Osteoblast (primary cell): ENCODE measurements at regions not wholly inside any gene's neighbourhood (a gene's known extent, or its start where the extent isn't known, plus 50 kb on each side); places are given as distances from the start of the nearest gene placed in this dataset.
A peak's percentile ranks its signal among the peaks of the same experiment; 100 is the strongest.

Source experiments
- DNase-seq: peaks from one replicate; pipeline ENCODE4 v3.0.0; 2011; ENCODE audit warnings: low spot score, mixed read lengths; ENCODE audit not compliant: insufficient read length; ENCODE audit errors: missing footprints
- H2AFZ ChIP-seq: 2 replicates; pipeline ENCODE4 v1.6.0; 2011; ENCODE audit warnings: mild to moderate bottlenecking, low read length
- H3K27ac ChIP-seq: 2 replicates; pipeline ENCODE4 v1.5.1; 2011; ENCODE audit warnings: mild to moderate bottlenecking, low read depth, low read length, moderate library complexity
- H3K27me3 ChIP-seq: 2 replicates; pipeline ENCODE4 v1.6.0; 2012; ENCODE audit warnings: mild to moderate bottlenecking, control low read depth, inconsistent platforms, low read length, moderate library complexity; ENCODE audit not compliant: insufficient read depth
- H3K36me3 ChIP-seq: 2 replicates; pipeline ENCODE4 v1.5.1; 2011; ENCODE audit warnings: mild to moderate bottlenecking, low read length, control low read depth, moderate library complexity; ENCODE audit not compliant: insufficient read depth
- H3K4me1 ChIP-seq: 2 replicates; pipeline ENCODE4 v1.5.1; 2011; ENCODE audit warnings: mild to moderate bottlenecking, low read length, control low read depth, moderate library complexity; ENCODE audit not compliant: insufficient read depth
- H3K4me2 ChIP-seq: 2 replicates; pipeline ENCODE4 v1.6.0; 2011; ENCODE audit warnings: mild to moderate bottlenecking, low read length; ENCODE audit not compliant: insufficient read depth
- H3K4me3 ChIP-seq: fragments of 200-600 bp; sonication (generic); 3 replicates; pipeline ENCODE4 v1.5.1; 2012; ENCODE audit warnings: mild to moderate bottlenecking, low read length, inconsistent platforms; ENCODE audit not compliant: insufficient read depth
- H3K79me2 ChIP-seq: 2 replicates; pipeline ENCODE4 v1.6.0; 2012; ENCODE audit warnings: mild to moderate bottlenecking, low read length, control low read depth, inconsistent platforms; ENCODE audit not compliant: insufficient read depth
- H3K9me3 ChIP-seq: 2 replicates; pipeline ENCODE4 v1.5.1; 2011; ENCODE audit warnings: low read depth, low read length, control low read depth
- H4K20me1 ChIP-seq: 2 replicates; pipeline ENCODE4 v1.6.0; 2012; ENCODE audit warnings: mild to moderate bottlenecking, low read length, control low read depth; ENCODE audit not compliant: insufficient read depth
- CTCF ChIP-seq: IDR thresholded peaks from 2 replicates; pipeline ENCODE4 v1.5.1; 2011; ENCODE audit warnings: mild to moderate bottlenecking, low read depth, low read length, moderate library complexity; ENCODE audit errors: extremely low read depth

GRCh38 chr2:18171191-18172139 lies 293.0 kb downstream of the KCNS3 start:
- no peaks in the 10 kb centered on the region for H3K9me3 ChIP-seq
- no peak overlapping the region for H3K4me3 ChIP-seq
- no peak for TF ChIP-seq CTCF
- H3K36me3 ChIP-seq = no peaks in the 10 kb centered on the region
- H3K27me3 ChIP-seq = peaks cover 7% of the 10 kb centered on the region
- DNase-seq = no peak
- no peak overlapping the region for H2AFZ ChIP-seq
- H3K79me2 ChIP-seq = no peaks in the 10 kb centered on the region
- no peaks in the 10 kb centered on the region for H3K4me1 ChIP-seq
- no peak overlapping the region for H3K4me2 ChIP-seq
- no peaks in the 10 kb centered on the region for H4K20me1 ChIP-seq
- no peak overlapping the region for H3K27ac ChIP-seq

GRCh38 chr2:18170642-18171041 lies 292.2 kb downstream of the KCNS3 start:
- Histone ChIP-seq H3K79me2 (no peaks in the 10 kb centered on the region), H3K4me2 (no peak overlapping the region), H3K27me3 (peaks cover 7% of the 10 kb centered on the region), H3K9me3 (no peaks in the 10 kb centered on the region), H4K20me1 (no peaks in the 10 kb centered on the region), H3K27ac (no peak overlapping the region), H3K4me3 (no peak overlapping the region), H3K4me1 (no peaks in the 10 kb centered on the region), H3K36me3 (no peaks in the 10 kb centered on the region), H2AFZ (no peak overlapping the region)
- TF ChIP-seq CTCF = no peak
- DNase-seq = no peak

- TF ChIP-seq CTCF = no peak
- Histone ChIP-seq H3K27ac (no peak overlapping the region), H3K4me1 (no peaks in the 10 kb centered on the region), H3K27me3 (peaks cover 7% of the 10 kb centered on the region), H2AFZ (no peak overlapping the region), H3K4me2 (no peak overlapping the region), H4K20me1 (no peaks in the 10 kb centered on the region), H3K4me3 (no peak overlapping the region), H3K79me2 (no peaks in the 10 kb centered on the region), H3K9me3 (no peaks in the 10 kb centered on the region), H3K36me3 (no peaks in the 10 kb centered on the region)
- no peak for DNase-seq
These were observed 291.4 kb downstream of the KCNS3 start for GRCh38 chr2:18169893-18170175.

GRCh38 chr2:18169121-18169892 lies 290.8 kb downstream of the KCNS3 start:
- no peak overlapping the region for H3K27ac ChIP-seq
- no peaks in the 10 kb centered on the region for H3K9me3 ChIP-seq
- no peaks in the 10 kb centered on the region for H3K36me3 ChIP-seq
- H3K27me3 ChIP-seq = peaks cover 3% of the 10 kb centered on the region
- H4K20me1 ChIP-seq = no peaks in the 10 kb centered on the region
- H3K4me1 ChIP-seq = no peaks in the 10 kb centered on the region
- no peak overlapping the region for H2AFZ ChIP-seq
- H3K4me3 ChIP-seq = no peak overlapping the region
- peak; percentile 23 for DNase-seq
- no peak overlapping the region for H3K4me2 ChIP-seq
- no peaks in the 10 kb centered on the region for H3K79me2 ChIP-seq
- TF ChIP-seq CTCF = no peak
